Activated gamma-delta T cell treated with anti-CD3 and anti-CD28 coated beads, Interleukin-2, amount 50 U/mL, for 16 hours (primary cell): ENCODE measurements at regions not wholly inside any gene's neighbourhood (a gene's known extent, or its start where the extent isn't known, plus 50 kb on each side); places are given as distances from the start of the nearest gene placed in this dataset.
"Not testable (repeated sequence)": the region's sequence is repeated elsewhere in the genome, so short reads cannot be mapped to it uniquely, and the experiment has no call there.

Experiments
- DNase-seq: peaks from one replicate; pipeline ENCODE4 v3.0.0-alpha.2; 2020; ENCODE audit warnings: low read depth

DNA sequence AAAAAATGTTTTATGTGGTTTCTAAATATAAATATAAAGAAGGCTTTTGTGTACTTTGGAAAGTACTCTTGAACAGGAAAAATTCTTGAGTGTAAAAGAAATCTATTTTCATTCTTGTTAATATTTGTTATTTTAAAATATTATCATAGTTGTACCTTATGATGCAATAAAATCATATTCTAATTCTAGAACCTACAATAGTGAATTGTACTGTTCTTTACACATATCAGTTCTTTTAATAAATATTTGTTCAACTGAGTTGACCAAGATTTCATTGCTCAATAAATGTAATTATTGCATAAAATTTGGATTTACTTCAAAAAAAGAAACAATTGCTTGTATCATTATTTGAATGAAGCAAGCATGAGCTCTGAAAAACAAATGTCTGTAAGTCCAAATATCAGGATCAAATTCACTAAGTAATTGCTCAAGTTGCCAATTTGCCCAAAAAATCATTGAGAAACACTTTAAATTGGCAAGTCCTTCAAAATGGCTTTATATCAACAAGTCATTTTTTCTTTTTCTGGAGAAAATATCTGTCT is 191.6 kb upstream of the SLC16A7 start:
- DNase-seq = no peak

DNA sequence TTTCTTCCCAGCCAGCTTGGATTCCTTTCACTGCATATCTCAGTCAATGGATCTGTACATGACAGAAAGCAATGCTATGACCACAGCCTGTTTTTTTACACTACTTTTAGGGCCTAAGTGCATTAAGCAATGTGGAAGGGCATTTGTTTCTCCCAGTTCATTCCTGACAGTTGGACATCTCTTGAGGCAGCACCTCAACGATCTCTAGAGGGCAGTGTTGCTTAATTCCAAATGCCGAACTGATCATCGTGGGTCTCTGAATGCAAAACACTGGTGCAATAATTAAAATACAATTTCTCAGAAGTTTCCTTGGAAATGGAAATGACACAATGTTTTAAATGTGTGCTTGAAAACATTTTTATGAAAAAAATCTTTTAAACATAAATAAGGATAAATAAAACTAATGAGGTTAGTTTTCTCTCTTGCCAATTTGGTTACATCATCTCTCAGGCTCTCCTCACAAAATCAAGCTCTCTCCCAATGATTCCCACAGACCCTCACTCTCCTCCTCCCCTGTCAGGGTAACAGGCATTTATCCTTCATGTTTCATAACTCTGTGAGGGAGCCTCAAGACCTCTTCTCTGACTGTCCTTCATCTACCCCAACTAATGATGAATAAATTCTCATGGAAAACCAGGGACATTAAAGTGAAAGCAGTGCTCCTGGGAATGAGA is 192.4 kb upstream of the SLC16A7 start:
- no peak for DNase-seq

GRCh38 chr12:59401862-59402261 is 194.0 kb upstream of the SLC16A7 start:
- DNase-seq = no peak

- no peak for DNase-seq
Observed at GRCh38 chr12:59398164-59398563, 197.7 kb upstream of the SLC16A7 start.

DNA sequence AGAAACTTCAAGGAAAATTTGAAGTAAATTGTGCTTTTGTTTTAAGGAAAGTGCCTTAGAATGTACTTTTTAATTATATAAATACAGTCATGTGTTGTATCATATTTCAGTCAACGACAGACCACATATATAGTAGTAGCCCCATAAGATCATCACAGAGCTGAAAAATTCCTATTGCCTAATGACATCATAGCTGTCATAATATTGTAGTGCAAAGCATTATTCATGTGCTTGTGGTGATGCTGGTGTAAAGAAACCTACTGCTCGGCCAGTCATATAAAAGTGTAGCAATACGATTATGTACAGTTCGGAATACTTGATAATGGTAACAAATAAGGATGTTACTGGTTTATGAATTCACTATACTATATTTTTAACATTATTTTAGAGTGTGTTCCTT is 198.9 kb upstream of the SLC16A7 start:
- DNase-seq = no peak

DNA sequence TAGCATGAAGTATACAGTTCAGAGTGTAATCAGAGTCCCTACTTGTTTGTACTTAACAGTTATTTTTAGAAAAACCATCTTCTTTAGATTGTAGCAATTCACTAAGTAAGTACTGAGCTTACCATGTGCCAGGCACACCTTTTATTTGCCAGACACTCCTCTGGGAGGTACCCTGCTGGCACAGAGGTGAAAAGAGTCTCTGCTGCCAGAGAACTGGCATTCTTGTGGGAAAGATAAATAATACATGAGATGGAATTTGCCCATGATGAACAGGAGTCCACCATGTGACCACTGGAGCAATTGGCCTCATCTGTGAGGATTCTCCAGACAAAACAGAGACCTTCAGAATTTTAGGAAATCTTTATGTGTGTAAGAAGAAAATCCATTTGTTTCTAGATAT is 199.3 kb upstream of the SLC16A7 start:
- DNase-seq = no peak

DNA sequence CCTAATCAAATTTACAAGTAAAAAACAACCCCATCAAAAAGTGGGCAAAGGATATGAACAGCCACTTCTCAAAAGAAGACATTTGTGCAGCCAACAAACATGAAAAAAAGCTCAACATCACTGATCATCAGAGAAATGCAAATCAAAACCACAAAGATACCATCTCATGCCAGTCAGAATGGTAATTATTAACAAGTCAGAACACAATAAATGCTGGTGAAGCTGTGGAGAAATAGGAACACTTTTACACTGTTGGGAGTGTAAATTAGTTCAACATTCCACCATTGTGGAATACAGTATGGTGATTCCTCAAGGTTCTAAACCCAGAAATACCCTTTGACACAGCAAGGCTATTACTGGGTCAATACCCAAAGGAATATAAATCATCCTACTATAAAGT is 200.5 kb upstream of the SLC16A7 start:
- DNase-seq = not testable (repeated sequence)

DNA sequence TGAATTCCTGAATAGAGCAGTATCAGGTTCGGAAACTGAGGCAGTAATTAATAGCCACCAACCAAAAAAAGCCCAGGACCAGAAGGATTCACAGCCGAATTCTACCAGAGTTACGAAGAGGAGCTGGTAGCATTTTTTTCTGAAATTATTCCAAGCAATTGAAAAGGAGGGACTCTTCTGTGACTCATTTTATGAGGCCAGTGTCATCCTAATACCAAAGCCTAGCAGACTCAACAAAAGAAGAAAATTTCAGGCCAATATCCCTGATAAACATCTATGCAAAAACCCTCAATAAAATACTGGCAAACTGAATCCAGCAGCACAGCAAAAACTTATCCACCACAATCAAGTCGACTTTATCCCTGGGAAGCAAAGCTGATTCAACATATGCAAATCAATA is 202.3 kb upstream of the SLC16A7 start:
- no peak for DNase-seq

- no peak for DNase-seq
Observed at GRCh38 chr12:59389968-59390576, 205.8 kb upstream of the SLC16A7 start.

DNA sequence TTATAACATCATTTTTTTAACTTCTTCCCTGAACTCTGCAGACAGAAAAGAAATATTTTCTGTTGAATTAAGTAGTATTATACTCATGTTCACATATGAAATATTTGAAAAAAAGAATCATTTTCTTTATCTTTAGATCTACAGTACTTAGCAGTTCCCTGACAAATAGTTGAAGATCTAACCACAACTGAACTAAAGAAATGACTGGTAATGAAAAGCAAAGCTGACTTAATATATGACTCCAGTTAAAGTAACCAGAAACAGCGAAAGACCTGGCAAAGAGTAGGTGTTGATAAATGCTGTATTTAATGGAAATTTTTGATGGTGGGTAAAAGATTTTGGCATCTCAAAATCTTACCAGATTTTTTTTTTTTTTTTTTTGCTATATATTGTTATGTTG is 207.1 kb upstream of the SLC16A7 start:
- DNase-seq = no peak

GRCh38 chr12:59388176-59388575 is 207.7 kb upstream of the SLC16A7 start:
- DNase-seq = no peak

DNA sequence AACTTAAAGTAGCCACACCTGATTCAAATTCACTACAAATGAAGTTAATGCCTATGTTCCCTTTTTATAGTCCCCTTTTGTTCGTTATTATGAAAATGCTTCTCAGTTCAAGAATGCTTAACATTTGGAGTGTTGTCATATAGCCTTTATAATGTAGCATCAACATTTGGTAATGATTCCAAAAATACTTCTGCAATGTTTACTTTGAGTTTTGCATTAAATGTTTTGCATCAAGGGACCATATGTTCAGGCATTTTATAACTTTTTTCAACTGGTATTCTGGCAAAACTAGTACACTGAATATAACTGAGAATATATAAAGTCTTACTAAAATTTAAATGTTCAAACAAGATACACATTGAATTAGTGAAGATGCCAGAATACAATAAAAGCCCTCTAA is 209.6 kb upstream of the SLC16A7 start:
- no peak for DNase-seq

DNA sequence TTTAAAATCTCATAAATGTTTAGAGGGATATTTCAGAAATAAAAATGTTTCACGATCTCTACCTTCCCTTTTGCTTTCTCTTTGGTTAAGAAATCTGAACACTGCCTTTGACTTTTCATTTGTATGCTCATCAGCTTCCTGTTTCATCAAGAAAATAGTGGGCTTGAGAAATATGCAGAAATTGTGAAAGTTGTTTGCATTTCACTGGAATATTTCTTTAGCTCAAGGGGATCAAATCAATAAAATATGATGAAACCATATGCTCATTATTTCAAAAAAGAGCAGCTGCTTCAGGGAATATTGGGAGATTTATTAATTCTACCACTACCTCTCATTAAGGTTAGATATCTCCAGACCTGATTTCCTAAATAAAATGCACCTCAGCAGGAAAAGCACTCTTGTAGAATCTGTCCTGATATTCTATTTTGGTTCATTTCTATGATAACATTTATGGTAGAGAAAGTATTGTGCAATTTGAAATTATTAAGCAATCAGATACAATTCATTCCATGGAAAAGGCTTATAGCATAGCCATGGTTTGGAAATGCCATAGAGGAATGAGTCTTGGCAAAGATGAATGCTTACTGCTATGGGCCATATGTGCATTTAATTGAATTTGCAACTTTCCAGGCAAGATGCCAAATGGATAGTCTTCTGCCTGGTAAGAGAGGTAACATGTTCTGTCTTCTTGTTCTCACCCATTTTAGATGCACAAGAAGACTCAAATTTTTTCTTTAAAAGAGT is 212.6 kb upstream of the SLC16A7 start:
- no peak for DNase-seq

GRCh38 chr12:59382282-59383078 is 213.3 kb upstream of the SLC16A7 start:
- DNase-seq = no peak

DNA sequence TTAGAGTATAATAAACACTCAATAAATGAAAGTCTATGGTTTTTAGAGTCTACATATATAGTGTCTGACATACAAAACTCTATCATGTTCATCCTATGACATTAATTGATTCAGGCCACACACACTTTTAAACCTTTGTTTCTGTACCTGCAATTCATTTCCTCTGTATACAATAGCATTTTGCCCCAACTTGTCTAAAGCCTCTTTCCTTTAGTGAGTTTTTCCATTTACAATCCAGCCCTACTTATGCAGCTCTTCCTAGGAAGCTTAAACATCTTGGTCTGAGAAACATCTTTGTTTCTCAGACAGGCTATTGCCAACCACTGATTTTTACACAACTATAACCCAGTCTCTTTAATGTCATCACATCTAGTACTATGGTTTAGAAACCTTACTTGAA is 214.7 kb upstream of the SLC16A7 start:
- no peak for DNase-seq

DNA sequence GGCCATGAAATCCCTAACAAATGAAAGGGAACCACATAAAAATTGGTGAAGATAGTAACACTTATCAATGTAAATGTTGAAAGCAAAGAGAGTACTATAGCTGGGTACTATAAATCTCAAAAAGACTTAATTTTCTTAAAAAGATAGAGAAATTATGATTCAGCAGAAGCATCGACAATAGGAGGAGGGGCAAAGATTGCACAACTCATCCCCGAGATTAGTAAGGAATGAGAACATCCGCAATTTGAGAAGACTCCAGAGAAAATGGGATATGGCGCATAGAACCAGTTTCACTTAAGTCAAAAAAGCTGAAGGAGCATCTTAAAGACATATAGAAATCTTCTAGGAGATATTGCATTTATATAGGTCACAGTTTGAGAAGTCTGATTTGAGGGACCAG is 220.2 kb upstream of the SLC16A7 start:
- DNase-seq = no peak

- no peak for DNase-seq
Observed at GRCh38 chr12:59374783-59375182, 221.0 kb upstream of the SLC16A7 start.

DNA sequence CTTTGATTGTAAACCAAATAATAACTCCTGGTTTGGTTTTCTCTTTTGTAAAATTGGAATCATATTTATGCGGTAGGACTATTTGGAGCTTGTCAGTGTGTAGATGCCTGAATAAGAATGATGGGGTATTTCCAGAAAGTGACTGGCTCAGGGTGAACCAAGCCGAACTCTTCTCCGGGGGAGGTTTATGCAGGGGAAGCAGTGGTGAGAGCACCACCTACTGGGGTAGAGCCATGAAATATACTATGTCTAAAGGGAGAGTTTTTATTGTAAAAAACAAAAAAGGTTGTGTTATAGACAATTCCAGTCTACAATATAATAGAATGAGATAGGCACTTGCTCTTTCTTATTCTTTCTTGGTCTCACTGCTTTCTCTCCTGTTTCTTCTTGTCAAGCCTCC is 222.9 kb upstream of the SLC16A7 start:
- no peak for DNase-seq

- no peak for DNase-seq
Observed at GRCh38 chr12:59370933-59371332, 224.9 kb upstream of the SLC16A7 start.

GRCh38 chr12:59365133-59365532 is 230.7 kb upstream of the SLC16A7 start:
- DNase-seq = no peak

DNA sequence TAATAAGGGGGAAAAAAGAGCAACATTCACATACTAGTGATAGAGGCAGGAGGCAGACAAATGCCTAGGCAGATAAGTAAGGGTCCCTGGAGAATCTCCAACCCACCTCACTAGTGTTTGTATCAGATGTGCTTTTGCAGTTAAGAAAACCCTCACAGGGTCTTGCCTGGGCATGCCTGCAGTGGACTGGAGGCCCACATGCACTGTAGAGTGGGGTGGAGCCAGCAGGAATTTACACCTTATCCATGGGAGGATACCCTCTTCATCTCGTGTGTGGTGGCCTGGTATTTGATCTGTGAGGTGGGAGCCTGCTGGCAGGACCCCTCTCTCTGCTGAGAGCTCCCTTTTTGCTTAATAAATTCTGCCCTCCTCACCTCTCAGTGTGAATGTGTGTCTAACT is 238.0 kb upstream of the SLC16A7 start:
- no peak for DNase-seq

- not testable (repeated sequence) for DNase-seq
Observed at GRCh38 chr12:59346248-59346647, 249.6 kb upstream of the SLC16A7 start.
